Retinal pigment epithelial cell (primary cell): ENCODE measurements at regions not wholly inside any gene's neighbourhood (a gene's known extent, or its start where the extent isn't known, plus 50 kb on each side); places are given as distances from the start of the nearest gene placed in this dataset.

ENCODE experiments used
- DNase-seq: peaks from one replicate; pipeline ENCODE4 v3.0.0-alpha.2; 2010; ENCODE audit warnings: low read depth
- H3K4me3 ChIP-seq: 2 replicates; pipeline ENCODE4 v1.5.1; 2011; ENCODE audit warnings: mild to moderate bottlenecking, low read length, control low read depth, moderate library complexity
- TF ChIP-seq, protein P1 (sequence below): conservative IDR thresholded peaks from 2 replicates; pipeline ENCODE4 v1.5.1; 2011; ENCODE audit warnings: low read depth, low read length, control low read depth, inconsistent platforms

- no peak for DNase-seq
- TF ChIP-seq, protein P1, sequence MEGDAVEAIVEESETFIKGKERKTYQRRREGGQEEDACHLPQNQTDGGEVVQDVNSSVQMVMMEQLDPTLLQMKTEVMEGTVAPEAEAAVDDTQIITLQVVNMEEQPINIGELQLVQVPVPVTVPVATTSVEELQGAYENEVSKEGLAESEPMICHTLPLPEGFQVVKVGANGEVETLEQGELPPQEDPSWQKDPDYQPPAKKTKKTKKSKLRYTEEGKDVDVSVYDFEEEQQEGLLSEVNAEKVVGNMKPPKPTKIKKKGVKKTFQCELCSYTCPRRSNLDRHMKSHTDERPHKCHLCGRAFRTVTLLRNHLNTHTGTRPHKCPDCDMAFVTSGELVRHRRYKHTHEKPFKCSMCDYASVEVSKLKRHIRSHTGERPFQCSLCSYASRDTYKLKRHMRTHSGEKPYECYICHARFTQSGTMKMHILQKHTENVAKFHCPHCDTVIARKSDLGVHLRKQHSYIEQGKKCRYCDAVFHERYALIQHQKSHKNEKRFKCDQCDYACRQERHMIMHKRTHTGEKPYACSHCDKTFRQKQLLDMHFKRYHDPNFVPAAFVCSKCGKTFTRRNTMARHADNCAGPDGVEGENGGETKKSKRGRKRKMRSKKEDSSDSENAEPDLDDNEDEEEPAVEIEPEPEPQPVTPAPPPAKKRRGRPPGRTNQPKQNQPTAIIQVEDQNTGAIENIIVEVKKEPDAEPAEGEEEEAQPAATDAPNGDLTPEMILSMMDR, result no peak
- H3K4me3 ChIP-seq, result no peak overlapping the region
These were observed 204.3 kb upstream of the CST7 start for GRCh38 chr20:24744747-24745146.

DNA sequence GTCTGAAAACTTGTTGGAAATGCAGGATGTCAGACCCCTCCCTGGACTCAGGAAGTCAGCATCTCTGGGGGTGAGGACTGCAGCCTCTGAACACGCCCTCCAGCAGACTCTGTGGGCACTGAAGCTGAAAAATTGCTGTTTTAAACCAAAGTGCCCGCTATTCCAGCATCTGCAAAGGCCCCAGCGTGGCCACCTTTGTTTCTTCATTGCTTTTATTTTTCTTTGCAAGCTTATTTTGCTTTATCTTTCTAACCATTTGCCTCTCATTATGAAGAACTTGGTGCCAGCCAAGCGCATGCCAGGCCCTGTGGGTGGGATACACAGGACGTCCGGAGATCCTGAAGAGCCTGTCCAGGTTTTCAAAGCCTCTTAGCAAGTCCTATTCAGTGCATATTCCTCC is 203.9 kb upstream of the CST7 start:
- TF ChIP-seq, protein P1, result no peak

DNA sequence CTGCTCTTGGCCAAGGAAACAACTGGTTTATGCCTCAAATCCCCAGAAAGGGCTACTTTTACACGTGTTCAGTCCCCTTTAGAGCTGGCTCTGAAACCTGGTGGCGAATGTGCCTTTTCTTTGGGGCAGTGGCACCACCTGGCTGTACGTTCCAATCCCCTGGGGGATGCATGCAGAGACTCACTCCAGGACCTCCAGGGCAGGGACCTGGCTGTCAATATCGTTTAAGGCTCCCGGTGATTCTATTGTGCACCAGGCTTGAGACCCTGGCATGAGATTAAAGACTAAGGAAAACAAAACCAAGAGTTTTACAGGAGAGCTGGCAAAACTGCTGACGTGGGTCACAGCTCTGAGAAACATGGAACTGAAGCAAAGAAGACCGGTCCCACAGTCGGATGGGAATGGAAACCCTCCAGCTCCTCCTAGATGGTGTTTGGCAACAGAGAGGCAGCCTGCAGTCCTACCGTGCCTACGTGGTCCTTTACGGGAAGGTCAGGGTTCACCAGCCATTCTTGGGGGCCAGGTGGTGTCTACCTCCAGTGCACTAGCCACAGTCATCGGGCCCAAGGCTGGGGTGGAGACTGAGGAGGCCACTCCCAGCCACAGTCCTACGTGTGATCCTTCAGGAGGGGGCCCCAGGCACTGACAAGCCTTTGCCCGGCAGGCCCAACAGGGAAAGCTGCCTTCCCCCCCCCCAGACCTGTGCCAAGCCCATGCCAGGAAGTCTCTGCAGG is 203.3 kb upstream of the CST7 start:
- DNase-seq, result no peak
- TF ChIP-seq, protein P1, result no peak
- H3K4me3 ChIP-seq, result no peak overlapping the region

More for the DNA sequence above, 203.9 kb upstream of the CST7 start:
- H3K4me3 ChIP-seq, result no peak overlapping the region
- DNase-seq, result no peak

- H3K4me3 ChIP-seq, result no peak overlapping the region
- DNase-seq, result no peak
- TF ChIP-seq, protein P1, result no peak
These were observed 202.8 kb upstream of the CST7 start for GRCh38 chr20:24746351-24746685.

- DNase-seq, result no peak
- H3K4me3 ChIP-seq, result no peak overlapping the region
- TF ChIP-seq, protein P1, result no peak
These were observed 201.9 kb upstream of the CST7 start for GRCh38 chr20:24747010-24747712.

GRCh38 chr20:24747881-24748595 is 201.0 kb upstream of the CST7 start:
- TF ChIP-seq, protein P1, result no peak
- no peak overlapping the region for H3K4me3 ChIP-seq
- no peak for DNase-seq
